ENCODE measurements at regions not wholly inside any gene's neighbourhood (a gene's known extent, or its start where the extent isn't known, plus 50 kb on each side); places are given as distances from the start of the nearest gene placed in this dataset.

DNA sequence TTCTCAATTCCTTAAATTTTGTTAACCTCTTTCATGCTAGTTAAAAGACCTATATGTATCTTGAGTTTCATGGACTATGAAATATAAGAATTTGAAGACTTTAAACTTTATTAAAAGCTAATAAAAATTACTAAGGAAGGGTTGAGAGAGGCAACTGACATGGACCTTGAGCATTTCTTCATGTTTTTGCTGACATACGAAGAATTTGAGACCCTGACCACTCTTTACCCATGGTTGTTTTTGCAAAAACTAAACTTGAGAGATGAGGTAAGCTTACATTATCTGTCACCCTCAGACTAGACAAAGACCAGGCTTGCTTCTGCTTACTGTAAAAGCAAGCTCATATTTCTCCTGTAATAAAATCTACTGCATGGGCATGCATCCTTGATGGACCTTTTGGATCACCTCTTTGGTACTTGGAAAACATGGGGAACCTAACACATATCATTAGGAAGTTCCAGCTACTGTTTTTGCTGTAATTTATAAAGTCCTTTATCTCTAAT lies 338.2 kb upstream of the PABPC4L start:
- TF ChIP-seq, protein P1, sequence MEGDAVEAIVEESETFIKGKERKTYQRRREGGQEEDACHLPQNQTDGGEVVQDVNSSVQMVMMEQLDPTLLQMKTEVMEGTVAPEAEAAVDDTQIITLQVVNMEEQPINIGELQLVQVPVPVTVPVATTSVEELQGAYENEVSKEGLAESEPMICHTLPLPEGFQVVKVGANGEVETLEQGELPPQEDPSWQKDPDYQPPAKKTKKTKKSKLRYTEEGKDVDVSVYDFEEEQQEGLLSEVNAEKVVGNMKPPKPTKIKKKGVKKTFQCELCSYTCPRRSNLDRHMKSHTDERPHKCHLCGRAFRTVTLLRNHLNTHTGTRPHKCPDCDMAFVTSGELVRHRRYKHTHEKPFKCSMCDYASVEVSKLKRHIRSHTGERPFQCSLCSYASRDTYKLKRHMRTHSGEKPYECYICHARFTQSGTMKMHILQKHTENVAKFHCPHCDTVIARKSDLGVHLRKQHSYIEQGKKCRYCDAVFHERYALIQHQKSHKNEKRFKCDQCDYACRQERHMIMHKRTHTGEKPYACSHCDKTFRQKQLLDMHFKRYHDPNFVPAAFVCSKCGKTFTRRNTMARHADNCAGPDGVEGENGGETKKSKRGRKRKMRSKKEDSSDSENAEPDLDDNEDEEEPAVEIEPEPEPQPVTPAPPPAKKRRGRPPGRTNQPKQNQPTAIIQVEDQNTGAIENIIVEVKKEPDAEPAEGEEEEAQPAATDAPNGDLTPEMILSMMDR (conservative IDR thresholded peaks at IDR 0.05; ENCODE audit: low read depth, low read length): no peak
- no peak for TF ChIP-seq EZH2 (IDR thresholded peaks at IDR 0.05; ENCODE audit: low read length, unreplicated experiment)

Measured in PC-3 (cell line).